ENCODE measurements at regions not wholly inside any gene's neighbourhood (a gene's known extent, or its start where the extent isn't known, plus 50 kb on each side); places are given as distances from the start of the nearest gene placed in this dataset.

DNA sequence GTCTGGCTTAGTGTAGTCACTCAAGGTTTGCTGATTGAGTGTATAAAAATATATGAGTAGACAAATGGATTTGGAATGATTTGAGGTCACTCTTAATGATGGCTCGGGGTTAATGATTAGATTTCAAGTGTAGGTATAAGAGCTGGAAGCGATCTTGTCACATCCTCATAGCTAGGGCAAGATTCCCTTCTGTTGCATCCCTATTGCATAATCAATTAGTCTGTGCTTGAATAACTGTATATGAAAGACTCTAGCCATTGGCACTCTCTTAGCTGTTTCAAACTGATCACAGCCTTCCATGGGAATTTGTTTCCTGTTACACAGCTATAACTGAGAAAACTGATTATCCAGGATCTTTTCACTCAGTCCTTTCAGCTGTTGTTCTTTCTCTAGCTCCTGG, 811.6 kb downstream of the TLE4 start:
- TF ChIP-seq, protein P1, sequence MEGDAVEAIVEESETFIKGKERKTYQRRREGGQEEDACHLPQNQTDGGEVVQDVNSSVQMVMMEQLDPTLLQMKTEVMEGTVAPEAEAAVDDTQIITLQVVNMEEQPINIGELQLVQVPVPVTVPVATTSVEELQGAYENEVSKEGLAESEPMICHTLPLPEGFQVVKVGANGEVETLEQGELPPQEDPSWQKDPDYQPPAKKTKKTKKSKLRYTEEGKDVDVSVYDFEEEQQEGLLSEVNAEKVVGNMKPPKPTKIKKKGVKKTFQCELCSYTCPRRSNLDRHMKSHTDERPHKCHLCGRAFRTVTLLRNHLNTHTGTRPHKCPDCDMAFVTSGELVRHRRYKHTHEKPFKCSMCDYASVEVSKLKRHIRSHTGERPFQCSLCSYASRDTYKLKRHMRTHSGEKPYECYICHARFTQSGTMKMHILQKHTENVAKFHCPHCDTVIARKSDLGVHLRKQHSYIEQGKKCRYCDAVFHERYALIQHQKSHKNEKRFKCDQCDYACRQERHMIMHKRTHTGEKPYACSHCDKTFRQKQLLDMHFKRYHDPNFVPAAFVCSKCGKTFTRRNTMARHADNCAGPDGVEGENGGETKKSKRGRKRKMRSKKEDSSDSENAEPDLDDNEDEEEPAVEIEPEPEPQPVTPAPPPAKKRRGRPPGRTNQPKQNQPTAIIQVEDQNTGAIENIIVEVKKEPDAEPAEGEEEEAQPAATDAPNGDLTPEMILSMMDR (IDR thresholded peaks at IDR 0.05; ENCODE audit: low read depth, low read length), result no peak
- DNase-seq (ENCODE audit: extremely low read depth, low read depth), result no peak

DNA sequence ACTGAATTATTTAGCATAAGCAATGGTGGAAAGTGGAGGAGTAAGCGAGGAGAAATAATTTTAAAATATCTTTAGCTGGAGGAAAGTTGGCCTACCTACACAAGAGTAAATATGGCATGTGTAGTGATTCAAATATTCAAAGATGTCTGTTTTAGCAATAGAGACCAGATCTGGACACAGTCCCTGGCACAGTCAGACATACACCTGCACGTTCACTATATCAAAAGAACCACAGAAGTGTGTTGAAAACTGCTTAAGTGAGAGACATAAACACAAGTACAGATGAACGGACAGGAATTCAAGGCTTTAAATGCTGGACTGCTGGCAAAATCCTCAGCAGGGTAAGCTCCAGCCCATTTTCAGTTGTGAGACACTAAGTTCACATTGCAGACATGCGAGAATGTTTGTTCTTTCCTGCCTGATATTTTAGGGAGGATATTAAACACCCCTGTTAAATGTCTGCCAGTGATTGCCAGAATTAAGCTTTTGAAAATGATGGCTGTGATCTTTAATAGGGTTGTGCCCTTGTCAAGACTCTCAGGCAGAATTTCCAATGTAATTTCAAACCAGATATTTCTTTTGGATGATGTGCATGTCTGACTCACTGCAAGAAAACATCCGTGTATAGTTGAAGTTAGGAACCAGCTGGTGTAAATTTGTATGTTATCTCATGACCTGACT, 810.6 kb downstream of the TLE4 start:
- TF ChIP-seq, protein P1 (IDR thresholded peaks at IDR 0.05; ENCODE audit: low read depth, low read length), result no peak
- DNase-seq (ENCODE audit: extremely low read depth, low read depth), result no peak

DNA sequence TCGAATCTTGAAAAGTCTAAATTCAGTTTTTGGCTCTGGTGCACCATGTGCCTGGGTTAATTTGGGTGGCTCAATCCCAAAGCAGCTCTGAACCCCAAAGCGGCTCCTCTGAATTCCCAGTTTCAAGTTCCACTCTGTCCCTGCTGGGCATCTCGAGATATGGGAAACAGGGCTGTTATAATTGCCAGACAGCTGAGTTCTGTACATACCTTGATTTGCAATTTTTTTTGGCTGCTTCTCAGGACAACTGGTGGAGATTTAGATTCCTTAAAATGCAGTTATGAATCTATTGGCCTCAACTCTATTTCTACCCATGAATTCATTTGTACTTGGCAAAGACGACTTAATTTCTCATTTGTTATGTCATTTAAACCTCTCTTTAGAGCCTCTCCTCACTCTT, 808.5 kb downstream of the TLE4 start:
- TF ChIP-seq, protein P1 (IDR thresholded peaks at IDR 0.05; ENCODE audit: low read depth, low read length), result no peak
- no peak for DNase-seq (ENCODE audit: extremely low read depth, low read depth)

DNA sequence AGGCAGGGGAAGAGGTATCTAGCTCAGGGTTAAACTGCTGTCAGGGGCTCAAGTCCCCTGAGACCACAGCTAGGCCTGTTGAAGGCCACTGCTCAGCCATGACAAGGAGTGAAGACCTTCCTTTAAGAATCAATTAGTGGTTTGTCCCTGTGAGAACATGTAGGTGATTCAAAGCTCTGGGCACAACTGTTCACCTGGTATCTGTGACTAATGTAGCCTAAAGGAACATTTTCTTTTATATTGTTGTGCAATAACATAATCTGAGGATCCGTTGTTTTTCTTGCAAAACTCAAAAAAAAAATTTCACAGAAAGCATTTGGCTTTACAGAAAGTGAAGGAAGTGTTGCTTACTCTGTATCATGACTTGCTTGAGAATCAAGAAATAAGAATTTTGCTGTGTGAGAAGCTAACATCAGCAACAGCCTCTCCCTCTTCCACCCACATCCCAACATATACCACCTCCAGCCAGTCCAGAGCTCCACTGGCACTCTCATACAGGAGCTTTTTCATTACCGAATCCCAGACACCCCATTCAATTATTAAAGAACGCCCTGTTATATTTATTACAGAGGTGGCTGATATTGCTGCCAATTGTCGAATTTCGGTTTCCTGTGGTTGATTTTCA, 807.0 kb downstream of the TLE4 start:
- no peak for DNase-seq (ENCODE audit: extremely low read depth, low read depth)
- TF ChIP-seq, protein P1 (IDR thresholded peaks at IDR 0.05; ENCODE audit: low read depth, low read length), result no peak

DNA sequence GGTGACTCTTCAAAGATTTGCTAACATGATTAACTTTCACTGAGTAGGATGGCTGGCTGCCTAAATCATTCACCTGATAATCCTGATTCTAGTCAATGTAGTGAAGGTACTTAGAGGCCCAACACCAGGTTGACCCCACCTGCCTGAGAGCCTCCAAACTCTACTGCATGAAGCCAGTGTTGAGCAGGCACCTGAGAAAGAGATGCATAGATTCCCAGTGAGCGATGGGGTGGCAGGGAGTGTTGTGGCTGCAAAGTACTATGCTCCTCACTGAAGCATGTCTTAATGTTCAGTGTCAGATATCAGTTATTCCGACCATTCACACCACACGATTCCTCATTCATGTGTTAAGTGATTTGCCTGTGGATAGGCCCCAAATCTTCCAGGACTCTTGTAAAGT, 804.4 kb downstream of the TLE4 start:
- TF ChIP-seq, protein P1 (IDR thresholded peaks at IDR 0.05; ENCODE audit: low read depth, low read length), result no peak
- no peak for DNase-seq (ENCODE audit: extremely low read depth, low read depth)

DNA sequence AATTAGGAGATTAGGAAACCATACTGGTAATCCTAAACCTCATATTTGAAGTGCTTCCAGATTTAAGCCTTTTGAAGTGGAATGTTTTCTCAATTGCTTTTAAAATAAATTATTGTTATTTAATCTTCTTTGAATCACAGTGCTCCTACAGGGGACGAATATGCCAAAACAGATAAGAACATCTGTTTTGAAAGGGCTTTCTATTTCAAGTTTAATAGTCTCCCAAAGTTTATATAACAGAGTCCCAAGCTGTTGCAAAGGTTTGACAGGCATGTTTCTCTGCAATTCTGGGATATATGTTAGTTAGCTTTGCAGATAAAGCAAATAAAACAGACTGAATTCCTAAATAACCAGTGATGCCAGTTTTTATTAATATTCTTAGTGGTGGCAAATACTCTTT, 803.7 kb downstream of the TLE4 start:
- DNase-seq (ENCODE audit: extremely low read depth, low read depth), result no peak
- TF ChIP-seq, protein P1 (IDR thresholded peaks at IDR 0.05; ENCODE audit: low read depth, low read length), result no peak

DNA sequence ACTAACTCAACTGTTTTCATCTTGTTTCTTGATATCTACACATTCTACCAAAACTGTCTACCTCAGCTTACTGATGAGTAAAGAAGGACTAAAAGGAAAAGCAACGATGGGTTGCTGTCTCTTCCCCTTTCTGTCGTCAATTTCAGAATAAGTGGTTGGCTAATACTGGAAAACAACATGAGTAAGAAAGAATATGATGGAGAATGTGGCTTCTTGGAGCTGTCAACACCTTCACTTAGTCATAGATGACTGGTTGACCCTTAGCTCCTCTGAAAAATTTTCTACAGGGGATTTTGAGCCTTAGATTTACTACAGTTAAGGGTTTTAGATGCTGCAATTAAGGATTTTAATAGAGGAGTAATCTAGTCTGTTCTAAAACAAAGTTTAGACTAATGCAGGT, 797.9 kb downstream of the TLE4 start:
- no peak for DNase-seq (ENCODE audit: extremely low read depth, low read depth)
- TF ChIP-seq, protein P1 (IDR thresholded peaks at IDR 0.05; ENCODE audit: low read depth, low read length), result no peak

All from AG09319 (cell line).